WTC11 (cell line): ENCODE measurements at regions not wholly inside any gene's neighbourhood (a gene's known extent, or its start where the extent isn't known, plus 50 kb on each side); places are given as distances from the start of the nearest gene placed in this dataset.

Source experiments
- ATAC-seq: fragments of 200-7000 bp; cut with Tn5 transposase; 2 replicates; pipeline ENCODE4 v1.10.0; 2021; ENCODE audit warnings: mild to moderate bottlenecking, moderate library complexity
- CTCF ChIA-PET: fragments of 300-600 bp; sonication (Branson Sonifier 250); formaldehyde crosslinking; loops from one replicate; lab custom pipeline; 2021; ENCODE audit warnings: antibody characterized with exemption; lab: Charles Lee
- POLR2A ChIA-PET: fragments of 350-600 bp; sonication (Branson Sonifier 250); formaldehyde crosslinking; loops from one replicate; lab custom pipeline; 2021; ENCODE audit warnings: antibody characterized with exemption; lab: Charles Lee
- DNase-seq: peaks from one replicate; pipeline ENCODE4 v3.0.0; 2021; ENCODE audit warnings: low spot score
- H3K27ac Mint-ChIP-seq: 2 replicates; pipeline ENCODE4 v1.8.0; 2021; ENCODE audit warnings: mixed read lengths
- H3K27me3 Mint-ChIP-seq: 2 replicates; pipeline ENCODE4 v1.8.0; 2021; ENCODE audit warnings: low read depth, mild to moderate bottlenecking, moderate library complexity, mixed read lengths
- H3K36me3 Mint-ChIP-seq: 2 replicates; pipeline ENCODE4 v1.8.0; 2021; ENCODE audit warnings: mixed read lengths
- H3K4me1 Mint-ChIP-seq: 2 replicates; pipeline ENCODE4 v1.8.0; 2022; ENCODE audit warnings: mixed read lengths
- H3K4me3 Mint-ChIP-seq: 2 replicates; pipeline ENCODE4 v1.8.0; 2021; ENCODE audit warnings: mild to moderate bottlenecking, moderate library complexity, mixed read lengths
- H3K9me3 Mint-ChIP-seq: 2 replicates; pipeline ENCODE4 v1.8.0; 2021; ENCODE audit warnings: mixed read lengths
- AFF4 ChIP-seq: sonication (generic); formaldehyde crosslinking; IDR thresholded peaks from 2 replicates; pipeline ENCODE4 v1.8.1; 2023; ENCODE audit warnings: mild to moderate bottlenecking, missing genetic modification reagents, borderline replicate concordance
- ATF3 ChIP-seq: sonication (generic); formaldehyde crosslinking; conservative IDR thresholded peaks from 2 replicates; pipeline ENCODE4 v1.8.1; 2022; ENCODE audit warnings: mild to moderate bottlenecking, missing genetic modification reagents
- E2F1 ChIP-seq: sonication (generic); formaldehyde crosslinking; IDR thresholded peaks from 2 replicates; pipeline ENCODE4 v1.8.0; 2022; ENCODE audit warnings: mild to moderate bottlenecking, missing genetic modification reagents
- ELF4 ChIP-seq: sonication (generic); formaldehyde crosslinking; IDR thresholded peaks from 2 replicates; pipeline ENCODE4 v1.8.1; 2022; ENCODE audit warnings: low read depth, mild to moderate bottlenecking, moderate library complexity, missing genetic modification reagents
- ETV6 ChIP-seq: sonication (generic); formaldehyde crosslinking; IDR thresholded peaks from 2 replicates; pipeline ENCODE4 v1.8.1; 2022; ENCODE audit warnings: mild to moderate bottlenecking, missing genetic modification reagents
- GTF2I ChIP-seq: fragments of 250-450 bp; sonication (Bioruptor Pico); conservative IDR thresholded peaks from 2 replicates; pipeline ENCODE4 v1.4.0; 2021; ENCODE audit warnings: mild to moderate bottlenecking
- HMGXB4 ChIP-seq: sonication (generic); formaldehyde crosslinking; IDR thresholded peaks from 2 replicates; pipeline ENCODE4 v1.8.1; 2023; ENCODE audit warnings: mild to moderate bottlenecking, moderate library complexity, missing genetic modification reagents
- IRF1 ChIP-seq: sonication (generic); formaldehyde crosslinking; IDR thresholded peaks from 2 replicates; pipeline ENCODE4 v1.8.0; 2023; ENCODE audit warnings: missing genetic modification reagents
- JAZF1 ChIP-seq: fragments of 250-450 bp; sonication (Bioruptor Pico); IDR thresholded peaks from 2 replicates; pipeline ENCODE4 v1.9.0; 2021; ENCODE audit warnings: moderate library complexity, mild to moderate bottlenecking, inconsistent platforms
- NFYB ChIP-seq: sonication (generic); formaldehyde crosslinking; conservative IDR thresholded peaks from 2 replicates; pipeline ENCODE4 v1.8.0; 2022; ENCODE audit warnings: low read depth, missing genetic modification reagents
- ZBTB21 ChIP-seq: sonication (generic); formaldehyde crosslinking; IDR thresholded peaks from 2 replicates; pipeline ENCODE4 v1.8.1; 2023; ENCODE audit warnings: mild to moderate bottlenecking, missing genetic modification reagents, borderline replicate concordance
- ZNF263 ChIP-seq: sonication (generic); formaldehyde crosslinking; IDR thresholded peaks from 2 replicates; pipeline ENCODE4 v1.8.1; 2022; ENCODE audit warnings: low read depth, mild to moderate bottlenecking, moderate library complexity, missing genetic modification reagents
- ZNF281 ChIP-seq: sonication (generic); formaldehyde crosslinking; IDR thresholded peaks from 2 replicates; pipeline ENCODE4 v1.8.0; 2023; ENCODE audit warnings: mild to moderate bottlenecking, missing genetic modification reagents
- ZNF671 ChIP-seq: fragments of 250-450 bp; sonication (Bioruptor Pico); IDR thresholded peaks from 2 replicates; pipeline ENCODE4 v1.8.0; 2021; ENCODE audit warnings: mild to moderate bottlenecking

GRCh38 chr13:105073041-105073440, 1462.4 kb downstream of the EFNB2 start:
- Mint-ChIP-seq H3K27me3 (no peaks in the 10 kb centered on the region), H3K4me3 (no peak overlapping the region), H3K4me1 (peaks cover 6% of the 10 kb centered on the region), H3K36me3 (no peaks in the 10 kb centered on the region), H3K27ac (no peak overlapping the region), H3K9me3 (0 out of 2 replicates have a peak, but pooled peaks cover 3% of the 10 kb centered on the region)
- TF ChIP-seq GTF2I (CRISPR knock-in tag) = no peak
- TF ChIP-seq ZNF263 = no peak
- TF ChIP-seq NFYB (CRISPR knock-in tag) = no peak
- no peak for TF ChIP-seq ELF4 (CRISPR knock-in tag)
- no peak for TF ChIP-seq E2F1 (CRISPR knock-in tag)
- no peak for TF ChIP-seq ZBTB21
- TF ChIP-seq ETV6 (CRISPR knock-in tag) = no peak
- no peak for TF ChIP-seq ZNF671 (CRISPR knock-in tag)
- TF ChIP-seq IRF1 (CRISPR knock-in tag) = no peak
- TF ChIP-seq HMGXB4 (CRISPR knock-in tag) = no peak
- TF ChIP-seq AFF4 (CRISPR knock-in tag) = no peak
- TF ChIP-seq JAZF1 (CRISPR knock-in tag) = no peak
- ATAC-seq (no peak), DNase-seq (no peak)
- POLR2A ChIA-PET = no interaction called here
- CTCF ChIA-PET = no interaction called here

GRCh38 chr13:105070452-105070851, 1465.0 kb downstream of the EFNB2 start:
- no peak for ATAC-seq
- Mint-ChIP-seq H3K9me3 (0 out of 2 replicates have a peak, but pooled peaks cover 3% of the 10 kb centered on the region), H3K27me3 (no peaks in the 10 kb centered on the region), H3K36me3 (no peaks in the 10 kb centered on the region), H3K4me1 (peaks cover under 1% of the 10 kb centered on the region), H3K4me3 (no peak overlapping the region), H3K27ac (no peak overlapping the region)
- TF ChIP-seq ZNF281 (CRISPR knock-in tag) = no peak
- TF ChIP-seq ATF3 (CRISPR knock-in tag) = no peak
- ChIA-PET CTCF (no interaction called here), POLR2A (no interaction called here)
- no peak for DNase-seq
